GM21526 (cell line): ENCODE measurements at regions not wholly inside any gene's neighbourhood (a gene's known extent, or its start where the extent isn't known, plus 50 kb on each side); places are given as distances from the start of the nearest gene placed in this dataset.
A peak's percentile ranks its signal among the peaks of the same experiment; 100 is the strongest.

ENCODE experiments used
- ATAC-seq: cut with Tn5 transposase; IDR thresholded peaks from one replicate; pipeline ENCODE4 v1.9.1; 2021; ENCODE audit warnings: moderate library complexity; ENCODE audit not compliant: unreplicated experiment, low FRiP score

DNA sequence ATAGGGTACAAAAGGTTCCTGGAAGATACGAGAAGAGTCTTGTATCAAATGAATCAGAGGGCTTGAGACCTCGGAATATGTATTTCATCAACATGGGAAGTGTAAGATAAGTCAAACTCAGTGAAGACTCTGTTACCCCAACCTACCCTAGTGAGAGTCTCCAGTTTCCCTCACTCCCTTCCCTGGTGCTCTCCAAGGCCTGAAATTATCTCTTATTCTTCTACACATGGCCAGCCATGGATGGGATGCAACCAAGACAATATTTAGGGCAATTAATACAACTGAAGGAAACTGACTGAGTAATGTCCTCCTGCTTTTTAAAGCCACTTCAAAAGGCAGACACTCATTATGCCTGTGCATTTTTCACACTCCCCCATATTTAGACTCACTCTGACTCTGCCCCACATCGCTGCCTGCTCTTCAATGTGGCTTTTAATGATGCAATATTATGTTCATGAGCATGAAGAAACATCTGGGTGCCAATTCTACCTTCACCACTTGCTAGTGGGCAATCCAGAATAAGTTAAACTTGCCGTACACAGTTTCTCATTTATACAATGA, 137.1 kb upstream of the THBS1 start:
- no peak for ATAC-seq

DNA sequence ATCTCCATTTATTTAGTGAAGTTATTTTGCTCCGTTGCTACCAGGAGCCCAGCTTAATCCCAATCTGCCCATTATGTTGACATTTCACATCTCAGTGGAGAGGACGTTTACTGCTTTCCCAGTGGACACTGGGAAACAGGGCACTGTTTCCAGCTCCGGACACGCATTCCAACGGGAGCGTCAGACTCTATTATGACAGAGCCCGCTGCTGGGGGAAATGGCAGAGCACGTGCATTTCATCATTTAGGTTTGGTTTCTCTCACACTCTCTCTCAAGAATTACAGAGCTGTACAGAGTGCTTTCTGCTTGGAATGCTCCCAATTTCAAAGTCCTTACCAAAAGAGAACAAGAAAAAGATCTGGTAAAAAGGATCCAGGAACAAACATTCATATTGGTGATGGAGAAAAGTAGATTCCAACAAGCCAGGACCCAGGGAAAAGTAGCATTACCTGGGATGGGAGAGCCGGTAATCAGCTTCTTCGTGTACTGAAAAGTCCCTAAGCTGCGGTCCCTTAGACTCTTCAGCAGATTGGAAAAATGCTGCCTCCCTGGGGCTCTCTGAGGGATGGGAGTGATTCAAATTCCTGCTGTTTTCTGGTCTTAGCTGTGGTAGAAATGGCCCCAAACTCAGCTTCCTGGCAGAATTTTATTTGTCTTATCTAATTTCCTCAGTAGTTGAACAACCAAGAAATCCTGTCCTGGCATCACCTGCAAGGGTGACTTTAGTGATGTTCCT, 136.0 kb upstream of the THBS1 start:
- no peak for ATAC-seq

DNA sequence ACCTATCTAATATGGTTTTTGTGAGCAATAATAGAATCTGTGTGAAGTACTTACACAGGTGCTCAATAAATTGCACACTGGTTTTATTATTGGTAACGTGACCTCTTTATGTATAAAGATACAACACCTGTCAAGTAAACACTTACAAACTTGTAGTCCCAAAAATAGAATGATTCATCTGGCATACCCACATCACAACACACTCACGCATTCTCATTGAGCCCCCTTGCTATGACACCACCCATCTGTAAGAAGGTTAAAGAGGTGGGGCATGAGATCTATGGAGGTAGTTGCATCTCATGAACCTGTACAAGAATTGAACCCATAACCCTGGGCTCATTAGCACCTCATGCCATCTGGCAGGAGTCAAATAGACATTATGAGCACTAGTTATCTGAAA, 134.9 kb upstream of the THBS1 start:
- no peak for ATAC-seq

DNA sequence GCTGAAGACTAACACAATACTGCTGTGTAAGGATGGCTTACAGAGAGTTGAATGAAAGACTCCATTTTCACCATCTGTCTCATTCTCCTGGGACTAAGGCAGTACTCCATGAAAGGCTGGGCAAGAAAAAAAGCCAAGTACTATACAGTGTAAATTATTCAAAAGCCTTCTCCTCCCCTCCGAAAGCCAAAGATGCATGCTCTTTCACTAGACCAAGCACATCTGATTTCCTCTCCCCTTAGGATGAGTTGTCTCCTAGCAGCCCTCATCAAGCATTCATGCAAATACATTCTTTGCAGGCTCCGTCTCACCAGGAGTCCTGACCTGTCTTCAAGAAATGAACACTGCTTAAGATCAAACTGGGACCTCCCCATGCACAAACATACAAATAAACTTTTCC, 133.5 kb upstream of the THBS1 start:
- no peak for ATAC-seq

DNA sequence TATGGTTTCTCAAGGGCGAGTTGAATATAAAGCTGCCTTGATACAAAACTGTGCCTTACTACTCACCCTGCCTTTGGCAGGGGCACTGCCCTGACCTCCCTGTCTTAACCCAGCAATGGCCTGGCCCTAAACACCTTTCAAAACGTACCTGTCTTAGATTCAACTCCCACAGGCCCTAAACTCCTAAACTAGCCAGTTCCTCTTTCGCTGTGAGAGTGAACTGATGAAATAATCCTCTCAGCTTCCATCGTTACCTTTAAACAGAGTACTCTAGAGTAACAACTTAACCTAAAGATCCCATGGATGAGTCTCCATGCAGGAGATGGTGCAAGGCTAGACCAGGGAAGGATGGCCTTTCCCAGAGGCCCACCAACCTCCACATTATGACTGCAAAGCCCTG, 133.0 kb upstream of the THBS1 start:
- ATAC-seq: no peak

DNA sequence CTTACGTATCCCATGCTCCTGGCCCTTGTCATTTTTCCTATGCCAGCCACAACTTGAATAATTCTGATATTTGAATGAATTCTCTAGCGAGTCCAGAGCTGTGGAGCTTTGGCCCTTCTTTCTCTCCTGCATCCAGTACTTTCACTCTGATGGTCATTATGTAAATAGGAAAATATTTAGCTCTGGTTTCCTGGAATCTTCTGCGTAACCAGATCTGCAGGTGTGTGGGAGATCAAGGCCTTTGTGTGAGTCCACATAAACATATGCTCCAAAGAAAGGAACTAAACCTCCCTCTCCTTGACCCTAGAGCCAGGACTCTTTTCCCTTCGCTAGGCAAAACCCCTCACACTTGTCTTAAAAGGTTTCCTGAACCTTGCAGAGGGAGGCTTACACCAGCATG, 132.5 kb upstream of the THBS1 start:
- no peak for ATAC-seq

DNA sequence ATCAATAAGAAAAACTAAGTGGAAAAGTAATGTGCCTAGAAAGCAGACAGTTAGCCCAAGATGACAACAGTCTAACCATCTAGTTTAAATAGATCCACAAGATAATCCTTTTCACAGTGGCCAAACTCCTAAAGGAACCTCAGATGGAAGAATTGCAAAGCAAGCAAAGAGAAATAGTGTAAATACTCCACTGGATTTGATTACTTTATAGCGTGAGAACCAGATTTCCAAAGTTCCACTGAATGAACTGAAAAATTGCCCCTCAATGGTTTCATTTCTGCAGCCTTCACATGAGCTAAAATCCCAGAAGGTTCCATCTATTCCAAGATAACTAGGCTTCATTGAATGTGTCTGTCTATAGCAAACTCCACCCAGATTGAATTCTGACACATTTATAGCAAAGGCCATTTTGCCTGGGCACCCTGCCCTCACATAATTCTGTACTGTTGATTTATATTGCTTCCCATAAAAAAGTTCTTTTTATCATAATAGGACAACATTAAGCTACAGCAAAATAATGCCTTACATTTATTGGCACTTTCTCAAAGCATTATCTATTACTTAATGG, 129.7 kb upstream of the THBS1 start:
- no peak for ATAC-seq

DNA sequence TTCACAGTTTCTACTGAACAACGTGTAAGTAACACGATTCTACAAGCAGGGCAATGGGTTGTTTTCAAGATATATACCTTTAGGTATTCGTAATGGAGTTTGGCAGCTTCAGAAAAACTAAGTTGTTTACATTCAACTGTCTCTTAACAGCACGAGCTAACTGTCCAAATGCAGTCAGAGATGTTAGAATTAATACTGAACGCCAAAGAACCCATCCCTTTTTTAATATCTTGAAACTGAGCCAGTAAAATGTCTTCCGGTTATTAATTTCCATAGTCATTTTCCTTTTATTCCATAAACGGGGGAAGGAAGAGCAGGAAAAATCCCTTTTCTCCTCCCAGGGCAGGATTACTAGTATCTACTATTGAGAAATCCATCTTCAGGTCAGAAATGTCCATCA, 129.0 kb upstream of the THBS1 start:
- ATAC-seq: no peak

DNA sequence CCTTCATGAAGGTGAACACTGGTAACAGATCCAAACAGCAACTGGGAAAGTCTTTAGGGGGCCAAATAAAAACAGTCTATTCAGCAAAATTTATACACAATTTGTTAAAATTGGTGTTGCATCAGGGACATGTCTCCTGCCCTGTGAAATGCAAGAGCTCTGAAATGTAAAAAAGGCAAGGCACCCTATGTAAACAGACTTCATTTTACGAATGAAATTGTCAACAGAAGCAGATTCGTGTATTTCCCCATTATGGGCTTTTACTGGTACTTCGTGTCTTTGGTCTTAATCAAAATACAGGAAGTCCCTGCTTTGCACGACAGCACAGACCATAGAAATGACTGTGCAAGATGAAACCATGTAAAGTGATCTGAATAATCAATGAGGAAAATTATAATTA, 127.3 kb upstream of the THBS1 start:
- ATAC-seq: peak; percentile 94

DNA sequence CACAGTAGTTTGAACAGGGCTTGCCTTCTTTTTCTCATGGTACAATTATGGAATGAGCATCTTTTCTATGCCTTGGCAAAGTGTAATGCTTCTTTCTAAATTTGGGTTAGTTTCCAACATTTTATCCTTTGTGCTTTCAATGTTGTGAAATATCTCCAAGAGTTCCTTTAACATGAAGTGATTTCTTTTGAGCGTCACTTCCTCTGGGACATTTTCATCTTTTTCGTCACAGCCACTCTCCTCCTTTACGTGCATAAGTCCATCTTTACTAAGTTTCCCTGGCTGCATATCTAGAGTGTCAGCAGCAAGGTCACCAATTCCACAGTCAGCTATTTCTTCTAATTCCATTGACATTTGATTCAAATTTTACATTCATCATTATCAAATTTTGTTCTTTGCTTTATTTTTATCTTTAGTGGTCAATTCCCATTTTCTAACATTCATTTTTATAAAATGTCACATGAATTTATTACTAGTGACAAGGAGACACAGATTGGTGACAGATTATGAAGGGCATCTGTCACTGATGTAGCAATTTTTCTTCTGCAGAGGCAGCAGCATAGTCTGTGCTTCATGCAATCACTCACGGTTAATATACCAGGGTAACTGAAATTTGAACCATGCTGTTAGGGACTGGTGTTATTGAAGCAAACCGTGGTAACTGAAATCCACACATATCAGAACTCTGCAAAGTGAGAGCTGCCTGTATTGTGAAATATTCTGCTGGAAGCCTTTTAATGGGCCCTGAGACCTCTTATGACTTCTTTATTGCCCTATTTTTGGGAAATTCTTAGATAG, 126.5 kb upstream of the THBS1 start:
- no peak for ATAC-seq

DNA sequence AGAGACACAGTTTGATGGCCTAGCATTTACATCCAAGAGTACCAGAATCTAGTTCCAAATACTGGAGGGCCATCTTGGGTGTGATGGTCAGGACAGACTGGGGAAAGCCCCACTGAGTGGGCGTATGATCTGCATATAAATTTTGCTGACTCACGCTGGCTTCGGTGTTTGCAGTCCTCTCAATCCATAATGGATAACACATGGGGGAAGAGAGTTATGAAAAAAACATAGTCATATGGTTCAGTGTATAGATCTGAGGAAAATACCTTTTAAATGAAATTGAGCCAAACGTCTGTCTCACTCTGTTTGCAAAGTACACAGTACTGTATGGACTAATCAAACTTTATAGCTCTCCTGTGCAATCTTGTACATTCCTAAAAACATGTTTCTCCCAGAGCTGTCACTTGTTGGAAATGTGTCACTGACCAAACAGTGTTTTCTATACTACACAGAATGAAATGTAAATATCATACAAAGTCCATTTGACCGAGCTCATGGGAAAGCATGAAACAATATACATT, 125.3 kb upstream of the THBS1 start:
- no peak for ATAC-seq

DNA sequence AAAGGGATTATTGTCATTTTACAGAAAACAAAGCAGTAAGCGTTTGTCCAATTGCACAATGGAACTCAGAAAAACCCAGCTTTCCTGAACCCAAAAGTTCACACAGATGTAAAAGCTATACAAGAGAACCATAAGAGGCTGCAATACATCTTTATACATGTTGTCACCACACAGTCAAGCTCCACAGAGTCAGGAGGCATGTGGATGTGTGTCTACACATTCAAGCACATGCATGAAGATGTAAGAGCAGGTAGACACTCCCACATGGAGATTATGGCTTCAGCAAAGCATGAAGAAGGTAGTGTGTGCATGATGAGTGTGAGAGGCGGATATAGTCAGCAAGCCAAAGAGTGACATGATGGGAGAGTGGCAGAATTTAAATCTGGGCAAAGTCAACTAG, 124.7 kb upstream of the THBS1 start:
- ATAC-seq: no peak

DNA sequence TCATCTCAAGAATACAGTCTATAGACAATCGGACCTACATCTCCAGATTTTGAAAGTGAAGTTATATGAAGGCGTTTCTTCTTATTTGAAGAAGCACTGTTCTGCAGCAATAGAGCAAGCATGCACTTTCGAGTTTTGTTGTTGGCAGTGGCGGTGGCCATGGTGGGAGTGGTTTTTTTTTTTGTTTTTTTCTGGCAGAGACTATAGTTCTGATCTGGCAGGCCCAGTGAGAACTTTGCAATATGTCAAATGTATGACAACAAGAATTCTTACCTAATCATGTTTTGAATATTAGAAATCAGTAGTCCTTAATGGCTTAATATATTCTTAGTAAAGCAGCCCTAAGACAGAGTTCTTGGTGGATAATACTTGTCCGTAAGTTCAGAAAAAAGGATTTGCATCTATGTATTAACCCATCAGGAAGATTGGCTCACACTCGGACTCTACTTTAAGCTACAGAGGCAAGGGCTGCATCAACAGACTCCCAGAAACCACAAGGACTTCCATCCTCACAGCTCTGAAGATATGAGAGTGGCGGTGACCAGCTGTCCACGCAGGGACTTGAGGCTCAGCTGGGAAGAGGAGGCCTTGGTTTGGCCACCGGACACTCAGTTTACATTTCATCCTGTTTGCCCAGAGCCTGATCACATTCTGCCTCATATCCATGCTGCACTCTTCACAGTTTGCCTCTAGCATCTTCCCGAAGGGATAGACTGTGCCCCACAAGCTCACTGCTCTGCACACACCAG, 124.1 kb upstream of the THBS1 start:
- no peak for ATAC-seq

DNA sequence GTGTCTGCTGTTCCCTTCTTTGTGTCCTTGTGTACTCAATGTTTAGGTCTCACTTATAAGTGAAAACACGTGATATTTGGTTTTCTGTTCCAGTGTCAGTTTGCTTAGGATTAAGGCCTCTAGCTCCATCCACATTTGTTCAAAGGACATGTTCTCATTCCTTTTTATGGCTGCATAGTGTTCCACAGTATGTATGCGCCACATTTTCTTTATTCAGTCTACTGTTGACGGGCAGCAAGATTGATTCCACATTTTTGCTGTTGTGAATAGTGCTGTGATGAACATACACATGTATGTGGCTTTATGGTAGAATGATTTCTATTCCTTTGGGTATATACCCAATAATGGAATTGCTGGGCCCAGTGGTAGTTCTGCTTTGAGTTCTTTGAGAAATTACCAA, 122.7 kb upstream of the THBS1 start:
- no peak for ATAC-seq

DNA sequence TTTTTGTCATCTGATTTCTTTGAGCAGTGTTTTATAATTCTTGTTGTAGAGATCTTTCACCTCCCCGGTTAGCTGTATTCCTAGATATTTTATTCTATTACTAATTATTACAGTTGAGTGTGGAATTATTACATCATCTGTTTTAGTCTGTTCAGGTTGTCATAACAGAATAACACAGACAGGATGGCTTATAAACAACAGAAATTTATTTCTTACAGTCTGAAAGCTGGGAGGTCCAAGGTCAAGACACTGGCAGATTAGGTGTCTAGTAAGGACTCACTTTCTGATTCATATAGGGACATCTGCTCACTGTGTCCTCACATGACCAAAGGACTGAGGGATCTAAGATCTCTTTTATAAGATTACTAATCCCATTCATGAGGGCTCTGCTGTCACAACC, 121.3 kb upstream of the THBS1 start:
- ATAC-seq: no peak

DNA sequence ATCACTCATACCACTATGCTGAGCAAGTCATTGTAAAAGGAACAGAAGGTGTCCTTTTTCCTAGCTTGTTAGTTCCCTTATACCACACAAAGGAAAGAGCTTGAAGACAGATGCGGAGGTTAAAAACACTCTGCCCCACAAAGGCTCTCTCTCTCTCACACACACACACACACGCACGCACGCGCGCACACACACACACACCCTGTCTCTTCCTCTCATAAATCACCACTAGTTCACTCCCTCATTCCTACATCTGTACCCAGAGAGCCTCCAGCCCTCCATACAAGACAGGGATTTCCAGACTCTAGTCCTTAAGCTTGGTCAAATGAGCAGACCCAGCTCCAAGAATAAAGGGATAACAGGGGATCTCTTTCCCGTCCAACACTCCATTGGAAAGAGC, 120.1 kb upstream of the THBS1 start:
- no peak for ATAC-seq

DNA sequence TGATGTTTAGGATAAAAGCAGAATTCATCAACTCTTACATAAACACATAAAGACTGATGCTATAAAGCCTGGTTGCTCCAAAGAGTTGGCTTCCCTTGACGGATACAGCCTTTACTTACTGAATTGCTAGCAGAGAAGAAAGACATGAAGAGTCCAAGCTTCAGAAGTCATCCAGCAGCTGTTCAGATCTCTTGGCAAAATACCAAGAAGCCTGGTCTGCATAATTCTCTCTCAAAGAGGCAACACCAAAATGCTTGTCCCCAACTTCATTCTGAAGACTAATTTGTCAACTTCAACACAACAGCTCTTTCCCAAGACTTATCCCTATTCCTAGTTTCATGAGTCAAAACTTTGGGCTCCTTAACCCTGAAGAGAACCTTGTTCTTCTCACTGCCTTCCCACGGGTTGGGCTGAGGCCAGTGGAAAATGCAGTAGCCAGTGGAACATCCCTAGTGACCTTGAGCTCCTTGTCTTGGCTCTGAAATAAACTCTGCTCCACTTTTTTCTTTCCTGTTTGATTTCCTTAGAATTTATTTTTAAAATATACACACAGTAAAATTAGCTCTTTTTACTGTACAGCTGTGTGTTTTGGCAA, 119.2 kb upstream of the THBS1 start:
- ATAC-seq: no peak

DNA sequence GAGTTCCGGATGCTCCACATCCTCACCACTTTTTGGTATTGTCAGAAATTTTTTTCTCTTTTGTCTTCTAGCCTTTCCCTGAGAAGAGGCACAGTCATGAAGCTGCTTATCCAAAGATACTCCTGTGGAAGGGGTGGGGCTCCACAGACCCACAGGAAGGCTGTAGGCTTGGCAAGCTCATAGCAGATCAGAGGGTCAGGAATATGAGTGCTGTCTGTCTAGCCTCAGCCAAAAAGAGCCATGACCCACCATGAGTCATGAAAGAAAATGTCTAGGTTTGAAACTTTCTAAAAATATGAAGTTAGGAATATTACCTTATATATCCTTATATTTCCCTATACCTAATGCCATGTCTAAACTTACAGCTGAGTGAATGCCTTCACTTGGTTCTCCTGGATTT, 118.2 kb upstream of the THBS1 start:
- no peak for ATAC-seq

DNA sequence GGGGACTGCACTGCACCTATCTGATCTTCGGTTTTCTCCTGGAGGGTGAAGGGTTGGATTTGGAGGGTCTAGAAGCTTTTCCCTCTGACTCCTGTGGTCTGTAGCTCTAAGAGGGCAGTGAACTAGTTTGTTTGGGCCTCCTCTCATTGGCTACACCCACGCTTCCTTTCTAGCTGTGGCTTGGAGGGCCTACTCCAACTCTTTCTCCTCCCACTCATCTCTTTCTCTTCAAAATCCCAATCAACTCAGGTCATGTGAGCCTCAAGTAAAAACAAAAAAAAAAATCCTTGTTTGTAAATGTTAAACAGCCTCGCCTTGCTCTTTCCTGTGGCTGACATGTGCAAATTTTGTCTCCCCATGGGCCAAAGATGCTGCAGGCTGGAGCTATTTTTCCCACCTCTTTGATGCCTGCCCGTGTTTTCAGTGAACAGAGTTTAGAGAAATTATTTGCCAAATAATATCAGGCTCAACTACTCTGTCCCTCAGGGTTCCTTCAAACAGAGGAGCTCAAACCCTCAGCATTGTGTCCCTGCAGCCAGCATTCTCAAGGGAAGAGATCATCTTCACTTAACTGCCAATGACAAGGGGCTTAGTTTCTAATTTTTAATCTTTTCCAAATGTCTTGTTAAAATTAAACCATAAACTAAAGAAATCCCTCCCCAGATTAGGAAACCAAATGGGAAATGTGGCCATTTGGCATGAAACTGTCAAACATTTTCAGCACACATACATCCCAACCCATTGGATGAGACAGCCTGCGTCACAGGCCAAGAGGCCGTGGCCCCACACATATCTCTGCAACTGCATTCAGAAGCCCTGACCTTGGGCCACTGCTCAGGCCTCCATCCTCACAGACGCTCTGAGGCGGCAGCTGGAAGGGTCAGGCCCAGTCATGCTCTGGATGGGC, 114.8 kb upstream of the THBS1 start:
- no peak for ATAC-seq
